Mesenchymal stem cell (in vitro differentiated cells and primary cell): ENCODE measurements at regions not wholly inside any gene's neighbourhood (a gene's known extent, or its start where the extent isn't known, plus 50 kb on each side); places are given as distances from the start of the nearest gene placed in this dataset.

ENCODE experiments used
- DNase-seq: peaks from one replicate; pipeline ENCODE4 v3.0.0-alpha.2; 2013
- H2AFZ ChIP-seq: one replicate; pipeline ENCODE4 v1.6.1; 2013; ENCODE audit warnings: low read depth, mild to moderate bottlenecking, control low read depth, inconsistent platforms, low read length, moderate library complexity
- H2AK5ac ChIP-seq: 2 replicates; pipeline ENCODE4 v1.6.1; 2013; ENCODE audit warnings: low read length, moderate library complexity, mild to moderate bottlenecking, inconsistent platforms; ENCODE audit not compliant: severe bottlenecking
- H2BK120ac ChIP-seq: one replicate; pipeline ENCODE4 v1.6.1; 2013; ENCODE audit warnings: low read depth, mild to moderate bottlenecking, inconsistent platforms, low read length, moderate library complexity
- H2BK12ac ChIP-seq, 2 experiments: one replicate each; pipeline ENCODE4 v1.6.1; 2013; ENCODE audit warnings: inconsistent platforms in 2 of 2, low read length in 2 of 2, mild to moderate bottlenecking in 2 of 2, moderate library complexity in 2 of 2, control low read depth in 1 of 2
- H2BK15ac ChIP-seq: one replicate; pipeline ENCODE4 v1.6.1; 2013; ENCODE audit warnings: mild to moderate bottlenecking, low read depth, inconsistent platforms; ENCODE audit not compliant: poor library complexity, severe bottlenecking
- H2BK5ac ChIP-seq: 2 replicates; pipeline ENCODE4 v1.6.1; 2013; ENCODE audit warnings: low read depth, mild to moderate bottlenecking, low read length, control low read depth, inconsistent platforms; ENCODE audit not compliant: poor library complexity, severe bottlenecking
- H3K14ac ChIP-seq, 2 experiments: one replicate each; pipeline ENCODE4 v1.6.1; 2013; ENCODE audit warnings: inconsistent platforms in 2 of 2, low read length in 2 of 2, control low read depth in 1 of 2, mild to moderate bottlenecking in 1 of 2, moderate library complexity in 1 of 2
- H3K18ac ChIP-seq, 2 experiments: one replicate each; pipeline ENCODE4 v1.6.1; 2013; ENCODE audit warnings: inconsistent platforms in 2 of 2, low read length in 2 of 2, control low read depth in 1 of 2, low read depth in 1 of 2, mild to moderate bottlenecking in 1 of 2
- H3K23ac ChIP-seq, 2 experiments: one replicate each; pipeline ENCODE4 v1.6.1; 2013; ENCODE audit warnings: inconsistent platforms in 2 of 2, low read length in 2 of 2, mild to moderate bottlenecking in 2 of 2, moderate library complexity in 2 of 2, control low read depth in 1 of 2
- H3K27ac ChIP-seq: 2 replicates; pipeline ENCODE4 v1.5.1; 2013; ENCODE audit warnings: mild to moderate bottlenecking, moderate library complexity, low read length, control low read depth, inconsistent platforms; ENCODE audit not compliant: poor library complexity, severe bottlenecking
- H3K27me3 ChIP-seq, 2 experiments: 2 replicates each; pipeline versions ENCODE4 v1.6.1 to v1.7.0; 2013; ENCODE audit warnings: low read length in 2 of 2, mild to moderate bottlenecking in 2 of 2, moderate library complexity in 2 of 2, control low read depth in 1 of 2, inconsistent platforms in 1 of 2; ENCODE audit not compliant: control insufficient read depth in 1 of 2, insufficient read depth in 1 of 2
- H3K36me3 ChIP-seq, 2 experiments: 2 replicates each; pipeline versions ENCODE4 v1.6.1 to v1.7.0; 2013; ENCODE audit warnings: low read length in 2 of 2, control low read depth in 1 of 2, inconsistent platforms in 1 of 2, low read depth in 1 of 2, mild to moderate bottlenecking in 1 of 2; ENCODE audit not compliant: insufficient read depth in 2 of 2, control insufficient read depth in 1 of 2
- H3K4ac ChIP-seq, 2 experiments: one replicate each; pipeline ENCODE4 v1.6.1; 2013; ENCODE audit warnings: inconsistent platforms in 2 of 2, low read length in 2 of 2, mild to moderate bottlenecking in 2 of 2, moderate library complexity in 2 of 2, control low read depth in 1 of 2, low read depth in 1 of 2
- H3K4me1 ChIP-seq: 2 replicates; pipeline ENCODE4 v1.6.1; 2013; ENCODE audit warnings: low read depth, low read length, control low read depth; ENCODE audit not compliant: control insufficient read depth, insufficient read depth
- H3K4me2 ChIP-seq: 2 replicates; pipeline ENCODE4 v1.6.1; 2013; ENCODE audit warnings: low read length, mild to moderate bottlenecking, inconsistent platforms; ENCODE audit not compliant: poor library complexity, severe bottlenecking
- H3K4me3 ChIP-seq, 2 experiments: 2 replicates each; pipeline versions ENCODE4 v1.5.1 to v1.7.0; 2013; ENCODE audit warnings: low read length in 2 of 2, mild to moderate bottlenecking in 2 of 2, control low read depth in 1 of 2, low read depth in 1 of 2; ENCODE audit not compliant: insufficient read depth in 1 of 2
- H3K79me1 ChIP-seq: replicated peaks from 2 replicates; pipeline ENCODE4 v1.6.1; 2013; ENCODE audit warnings: mild to moderate bottlenecking, control low read depth, low read length, inconsistent platforms; ENCODE audit not compliant: poor library complexity, severe bottlenecking
- H3K9ac ChIP-seq: 2 replicates; pipeline ENCODE4 v1.7.0; 2013; ENCODE audit warnings: mild to moderate bottlenecking, low read length, moderate library complexity
- H3K9me3 ChIP-seq: 2 replicates; pipeline ENCODE4 v1.7.0; 2013; ENCODE audit warnings: mild to moderate bottlenecking, low read length; ENCODE audit not compliant: control insufficient read depth
- H4K8ac ChIP-seq: one replicate; pipeline ENCODE4 v1.6.1; 2013; ENCODE audit warnings: inconsistent platforms, mild to moderate bottlenecking, low read length, moderate library complexity
- H4K91ac ChIP-seq: one replicate; pipeline ENCODE4 v1.6.1; 2013; ENCODE audit warnings: mild to moderate bottlenecking, low read length, inconsistent platforms
- WGBS: methylation state at CpG from one replicate; pipeline ENCODE4 v1.1.7; 2013; ENCODE audit warnings: mixed read lengths; 5-methylcytosine and 5-hydroxymethylcytosine counted together

DNA sequence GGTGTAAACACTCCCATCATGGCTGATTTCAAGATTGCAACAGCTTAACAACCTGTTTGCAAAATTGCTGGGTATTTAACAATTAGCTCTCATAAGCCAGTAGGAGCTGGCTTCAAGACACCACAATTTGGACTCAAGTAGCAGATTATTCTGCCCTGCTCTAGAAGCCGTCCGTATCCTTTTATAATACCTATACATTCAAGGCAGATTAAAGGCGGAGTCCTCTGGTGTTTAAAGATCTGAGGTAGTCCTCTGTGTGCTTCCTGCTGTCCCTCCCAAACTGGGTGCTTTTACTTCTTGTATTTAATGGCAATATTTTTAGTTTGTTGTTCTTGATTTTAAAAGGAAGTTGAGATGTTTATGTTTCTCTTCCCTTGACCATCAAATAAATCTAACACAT lies 62.2 kb upstream of the SOX4 start:
- no peak overlapping the region for H3K4me3 ChIP-seq
- DNase-seq: no peak
- no peak overlapping the region for H2BK12ac ChIP-seq
- H2BK15ac ChIP-seq: no peak overlapping the region
- no peaks in the 10 kb centered on the region for H3K36me3 ChIP-seq
- H3K14ac ChIP-seq: no peak overlapping the region
- H3K4me2 ChIP-seq: no peak overlapping the region
- H3K9me3 ChIP-seq: no peaks in the 10 kb centered on the region
- no peaks in the 10 kb centered on the region for H3K27me3 ChIP-seq
- H3K4ac ChIP-seq: no peak overlapping the region
- no peak overlapping the region for H3K9ac ChIP-seq
- no peak overlapping the region for H2AK5ac ChIP-seq
- H2AFZ ChIP-seq: no peak overlapping the region
- no peak overlapping the region for H3K23ac ChIP-seq
- H4K91ac ChIP-seq: no peak overlapping the region
- H3K79me1 ChIP-seq: no peaks in the 10 kb centered on the region
- no peak overlapping the region for H3K27ac ChIP-seq
- WGBS: 93% methylated on average over 3 of the region's 3 CpGs
- H3K4me1 ChIP-seq: no peaks in the 10 kb centered on the region
- no peak overlapping the region for H3K18ac ChIP-seq
- no peak overlapping the region for H2BK120ac ChIP-seq
- no peak overlapping the region for H4K8ac ChIP-seq
- H2BK5ac ChIP-seq: no peak overlapping the region

DNA sequence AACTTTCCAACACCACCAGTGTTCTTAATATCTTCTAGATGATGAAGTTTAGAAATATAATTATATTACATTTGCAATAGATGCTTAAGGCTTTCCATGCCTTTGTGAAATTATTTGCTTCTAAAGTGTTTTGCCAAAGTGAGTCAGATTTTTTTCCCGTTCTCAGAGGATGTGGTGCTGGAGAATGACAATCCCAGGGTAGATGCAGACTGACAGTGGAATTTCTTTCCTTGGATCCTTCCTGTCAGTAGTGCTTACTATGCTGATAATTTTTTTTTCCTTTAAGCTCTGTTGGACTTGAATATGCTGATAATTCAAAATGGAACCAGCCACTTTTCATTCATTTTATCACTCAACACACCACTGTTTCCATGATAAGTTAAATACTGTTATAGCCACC lies 59.9 kb upstream of the SOX4 start:
- H3K36me3 ChIP-seq: no peaks in the 10 kb centered on the region
- H3K14ac ChIP-seq: no peak overlapping the region
- H3K23ac ChIP-seq: no peak overlapping the region
- no peak overlapping the region for H3K4me3 ChIP-seq
- no peak overlapping the region for H2BK12ac ChIP-seq
- H4K91ac ChIP-seq: no peak overlapping the region
- no peaks in the 10 kb centered on the region for H3K79me1 ChIP-seq
- no peak overlapping the region for H3K4ac ChIP-seq
- H3K9ac ChIP-seq: no peak overlapping the region
- WGBS: 19% methylated on average over 1 of the region's 1 CpG
- H3K18ac ChIP-seq: no peak overlapping the region
- H2AK5ac ChIP-seq: no peak overlapping the region
- no peak overlapping the region for H3K4me2 ChIP-seq
- no peak overlapping the region for H2AFZ ChIP-seq
- H3K9me3 ChIP-seq: no peaks in the 10 kb centered on the region
- no peak overlapping the region for H3K27ac ChIP-seq
- no peak overlapping the region for H4K8ac ChIP-seq
- peaks cover 2% of the 10 kb centered on the region for H3K4me1 ChIP-seq
- no peak for DNase-seq
- no peak overlapping the region for H2BK120ac ChIP-seq
- H2BK15ac ChIP-seq: no peak overlapping the region
- H2BK5ac ChIP-seq: no peak overlapping the region
- no peaks in the 10 kb centered on the region for H3K27me3 ChIP-seq

DNA sequence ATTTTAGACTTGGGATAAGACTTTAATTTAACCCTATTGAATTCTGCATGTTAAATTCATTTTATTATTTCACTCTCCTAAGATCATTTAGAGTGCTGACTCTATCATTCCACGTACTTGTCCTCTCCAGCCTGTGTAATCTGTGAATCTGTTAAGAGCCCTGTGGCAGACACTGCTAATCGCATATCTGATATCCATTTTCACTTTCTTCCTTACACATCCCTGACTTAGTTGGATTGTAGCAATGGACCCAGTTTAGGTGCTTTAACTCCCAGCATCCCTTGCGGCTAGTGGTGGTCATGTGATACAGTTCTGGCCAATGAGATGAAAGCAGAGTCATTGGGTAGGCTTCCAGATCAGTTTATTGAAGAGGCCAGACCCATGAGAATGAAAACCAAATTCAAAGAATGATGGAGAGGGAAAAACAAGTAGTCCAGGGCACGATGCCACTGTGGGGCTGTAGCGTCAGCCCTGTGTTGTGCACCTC lies 57.2 kb upstream of the SOX4 start:
- H3K9me3 ChIP-seq: no peaks in the 10 kb centered on the region
- no peak overlapping the region for H2BK12ac ChIP-seq
- H2AK5ac ChIP-seq: no peak overlapping the region
- no peak overlapping the region for H3K4ac ChIP-seq
- no peak overlapping the region for H3K4me3 ChIP-seq
- H3K18ac ChIP-seq: no peak overlapping the region
- no peak overlapping the region for H2BK120ac ChIP-seq
- no peak overlapping the region for H4K91ac ChIP-seq
- H3K14ac ChIP-seq: no peak overlapping the region
- H2AFZ ChIP-seq: no peak overlapping the region
- no peak for DNase-seq
- H3K4me2 ChIP-seq: no peak overlapping the region
- no peak overlapping the region for H2BK15ac ChIP-seq
- no peak overlapping the region for H4K8ac ChIP-seq
- H3K36me3 ChIP-seq: no peaks in the 10 kb centered on the region
- peaks cover 2% of the 10 kb centered on the region for H3K4me1 ChIP-seq
- no peak overlapping the region for H3K23ac ChIP-seq
- WGBS: 94% methylated on average over 4 of the region's 5 CpGs
- no peak overlapping the region for H3K9ac ChIP-seq
- H3K79me1 ChIP-seq: no peaks in the 10 kb centered on the region
- no peak overlapping the region for H2BK5ac ChIP-seq
- H3K27me3 ChIP-seq: no peaks in the 10 kb centered on the region
- no peak overlapping the region for H3K27ac ChIP-seq

DNA sequence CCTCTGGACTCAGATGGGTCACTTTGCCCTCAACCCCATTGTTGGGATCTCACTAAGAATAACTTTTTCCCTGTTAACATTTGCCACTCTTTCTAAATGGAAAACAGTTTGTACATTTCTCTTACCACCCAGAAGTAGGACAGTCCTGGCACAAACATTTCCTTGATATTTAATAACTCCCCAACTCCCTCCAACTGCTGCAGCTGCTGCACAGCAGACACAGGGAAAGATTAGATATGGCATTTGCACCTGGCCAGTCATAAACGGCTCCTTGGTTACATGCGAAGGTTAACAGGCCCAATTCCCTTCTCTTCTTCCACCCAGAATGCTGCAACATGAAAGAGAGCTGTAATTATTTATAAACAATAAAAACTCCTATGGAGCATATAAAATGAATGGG lies 55.9 kb upstream of the SOX4 start:
- DNase-seq: no peak

More for the DNA sequence above, 55.9 kb upstream of the SOX4 start:
- Histone ChIP-seq H2BK120ac (no peak overlapping the region), H3K36me3 (no peaks in the 10 kb centered on the region), H2BK12ac (no peak overlapping the region), H3K18ac (no peak overlapping the region), H2BK5ac (no peak overlapping the region), H3K9me3 (no peaks in the 10 kb centered on the region), H3K27me3 (no peaks in the 10 kb centered on the region), H2BK15ac (no peak overlapping the region), H3K14ac (no peak overlapping the region), H3K4me3 (no peak overlapping the region), H4K91ac (no peak overlapping the region), H2AFZ (no peak overlapping the region), H3K23ac (no peak overlapping the region), H3K4me1 (peaks cover 2% of the 10 kb centered on the region), H3K9ac (no peak overlapping the region), H3K4me2 (no peak overlapping the region), H3K79me1 (no peaks in the 10 kb centered on the region), H2AK5ac (no peak overlapping the region), H3K27ac (no peak overlapping the region), H3K4ac (no peak overlapping the region), H4K8ac (no peak overlapping the region)
- 88% methylated on average over 1 of the region's 2 CpGs for WGBS
